Raji (cell line): ENCODE measurements at regions not wholly inside any gene's neighbourhood (a gene's known extent, or its start where the extent isn't known, plus 50 kb on each side); places are given as distances from the start of the nearest gene placed in this dataset.

Experiments used
- POLR2A ChIP-seq: IDR thresholded peaks from 2 replicates; pipeline ENCODE4 v1.6.1; 2011; ENCODE audit warnings: low read depth, low read length, control low read depth; ENCODE audit not compliant: insufficient read depth

DNA sequence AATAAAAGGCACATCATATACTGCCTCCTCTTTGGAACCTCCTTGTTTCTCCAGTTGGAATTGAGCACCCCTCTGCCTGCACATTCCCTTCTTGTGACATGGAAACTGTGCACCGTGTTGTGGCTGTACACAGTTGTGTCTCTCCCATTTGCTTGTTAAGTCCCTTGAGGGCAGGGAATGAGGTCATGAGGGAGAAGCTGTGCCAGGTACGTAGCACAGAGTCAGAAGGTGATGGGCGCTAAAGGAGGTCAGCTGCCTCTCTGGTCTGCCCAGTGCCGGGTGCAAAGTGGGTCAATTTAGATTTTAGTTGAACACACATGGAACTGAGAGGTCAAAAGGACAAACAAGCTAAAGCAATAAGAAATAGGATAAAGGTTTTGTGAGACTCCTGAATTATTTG, 124.4 kb downstream of the FAM43A start:
- TF ChIP-seq POLR2A = no peak

DNA sequence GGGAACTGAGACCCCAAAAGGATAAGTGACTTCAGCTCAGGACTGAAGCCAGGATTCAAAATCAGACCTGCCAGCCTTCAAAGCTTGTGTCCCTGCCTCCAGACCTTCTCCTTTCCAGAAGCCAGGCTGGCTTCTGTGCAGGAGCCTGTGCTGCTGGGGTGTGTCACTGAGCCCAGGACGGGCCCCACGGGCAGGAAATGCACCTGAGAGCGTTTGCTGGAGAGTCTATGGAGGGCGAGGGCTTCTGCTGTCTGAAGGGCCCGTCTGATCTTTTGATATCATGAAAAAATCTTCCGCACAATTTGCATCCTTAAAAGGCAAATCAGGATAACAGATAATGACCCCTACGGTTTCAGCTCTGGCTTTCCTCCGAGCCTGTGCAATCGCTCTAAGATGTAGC, 125.4 kb downstream of the FAM43A start:
- TF ChIP-seq POLR2A = no peak

GRCh38 chr3:194812176-194812575, 126.5 kb downstream of the FAM43A start:
- no peak for TF ChIP-seq POLR2A

GRCh38 chr3:194814878-194815357, 129.2 kb downstream of the FAM43A start:
- TF ChIP-seq POLR2A = no peak

DNA sequence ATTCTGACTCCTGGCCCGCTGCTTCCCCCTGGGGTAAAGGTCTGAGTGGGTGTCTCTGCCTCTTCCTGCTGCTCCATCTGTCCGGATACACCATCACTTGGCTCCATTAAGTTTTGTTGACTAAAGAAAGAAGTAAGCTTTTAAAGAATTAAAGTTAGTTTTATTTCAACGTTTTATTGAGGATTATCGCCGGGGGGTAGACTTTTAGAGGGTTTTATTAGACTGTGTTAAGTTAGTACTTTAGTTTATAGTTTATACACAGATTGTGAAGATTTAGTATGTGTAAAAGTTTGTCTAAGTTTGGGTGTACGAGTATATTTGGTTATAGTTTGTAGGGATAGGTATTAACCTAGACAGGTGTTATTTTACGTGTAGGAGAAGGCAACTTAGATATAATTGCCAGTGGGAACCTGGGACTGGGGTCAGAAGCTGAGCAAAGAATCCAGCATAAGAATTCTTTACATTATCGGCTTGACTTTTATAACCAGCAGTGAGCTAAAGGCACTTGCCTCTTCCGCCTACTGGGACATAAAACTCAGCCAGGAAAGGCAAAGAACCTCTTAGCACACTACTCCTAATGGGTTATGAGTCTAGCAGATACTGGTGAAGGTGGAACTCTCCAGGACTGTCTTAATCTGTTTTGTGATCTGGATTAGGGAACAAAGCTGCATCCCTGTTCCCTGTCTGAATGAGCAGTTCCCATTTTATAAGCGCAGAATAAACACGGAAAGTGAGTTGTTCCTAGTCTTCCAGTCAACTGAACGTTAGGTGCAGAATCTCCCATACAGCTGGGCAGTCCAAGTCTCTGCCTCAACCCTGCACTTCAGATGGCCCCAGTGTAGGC, 131.3 kb downstream of the FAM43A start:
- TF ChIP-seq POLR2A = no peak

DNA sequence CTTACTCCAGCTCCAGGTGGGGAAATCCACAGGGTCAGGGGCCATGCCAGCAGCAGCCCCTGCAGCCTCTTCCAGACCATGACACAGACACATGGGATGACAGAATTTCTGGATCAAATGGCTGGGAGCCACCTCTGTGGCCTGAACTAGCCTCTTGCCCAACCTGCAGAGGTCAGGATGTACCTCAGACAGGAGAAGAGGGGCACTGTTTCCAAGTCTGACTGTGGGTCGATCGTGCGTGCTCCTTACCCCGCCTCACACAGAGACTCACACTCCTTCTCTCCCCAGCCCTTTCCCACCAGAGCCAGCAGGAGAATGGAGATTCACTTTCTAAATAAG, 131.9 kb downstream of the FAM43A start:
- no peak for TF ChIP-seq POLR2A

DNA sequence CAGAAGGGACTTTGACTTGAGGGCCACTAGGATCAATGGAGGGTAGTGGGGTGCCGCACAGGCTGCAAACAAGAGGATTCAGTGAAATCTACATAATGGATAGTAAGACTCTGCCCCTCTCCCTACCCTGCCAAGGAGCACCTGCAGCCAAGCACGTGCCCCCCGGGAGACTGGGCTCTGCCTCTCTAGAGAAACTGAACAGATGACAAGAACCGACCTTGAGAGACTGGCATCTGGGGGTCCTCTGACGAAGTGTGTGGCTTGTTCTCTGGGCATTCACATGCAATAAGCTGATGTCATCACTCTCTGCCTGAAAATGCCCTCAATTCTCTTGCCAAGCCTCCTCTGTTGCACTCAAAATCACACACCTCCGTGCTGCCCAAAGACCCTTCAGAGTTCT, 132.3 kb downstream of the FAM43A start:
- TF ChIP-seq POLR2A = no peak

DNA sequence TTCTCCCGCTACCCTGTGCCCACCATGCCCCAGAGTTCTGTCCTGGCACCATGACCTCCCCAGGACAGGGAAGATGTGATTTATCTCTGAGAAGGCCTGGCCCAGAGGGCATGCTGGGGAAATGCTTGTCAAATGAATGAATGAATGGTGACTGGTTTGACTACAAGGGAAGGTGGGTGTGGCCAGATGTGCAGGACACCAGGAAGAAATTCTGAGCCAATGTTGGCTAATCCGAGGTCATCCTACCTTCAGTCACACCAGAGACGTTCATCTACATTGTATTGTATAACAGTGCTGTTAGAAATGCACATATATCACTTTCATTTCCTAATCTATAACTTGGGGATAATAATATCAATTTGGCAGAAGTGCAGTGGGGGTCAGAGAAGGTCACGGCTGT, 138.4 kb downstream of the FAM43A start:
- TF ChIP-seq POLR2A = no peak

- no peak for TF ChIP-seq POLR2A
Observed at GRCh38 chr3:194824701-194825111, 139.0 kb downstream of the FAM43A start.

DNA sequence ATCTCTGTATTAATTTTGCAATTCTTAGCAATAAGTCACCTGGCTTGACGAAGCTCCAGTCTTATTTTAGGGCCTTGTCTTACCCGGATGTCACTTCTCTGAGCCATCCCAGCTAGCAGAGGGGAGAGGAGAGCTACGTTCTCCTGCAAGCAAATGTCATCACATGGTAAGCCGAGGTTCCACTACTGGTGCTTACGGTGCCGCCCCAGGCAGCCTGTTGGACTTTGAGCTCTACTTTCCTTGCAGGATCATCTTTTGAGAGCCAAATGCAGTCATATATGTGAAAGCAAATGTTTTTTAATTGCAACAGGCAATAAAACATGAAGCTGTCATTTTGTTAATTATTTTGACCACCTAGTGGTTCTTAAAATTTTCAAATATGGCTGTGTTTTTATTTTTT, 140.9 kb downstream of the FAM43A start:
- TF ChIP-seq POLR2A = no peak

- TF ChIP-seq POLR2A = no peak
Observed at GRCh38 chr3:194827486-194827885, 141.8 kb downstream of the FAM43A start.

GRCh38 chr3:194828116-194828515, 142.4 kb downstream of the FAM43A start:
- TF ChIP-seq POLR2A = no peak

- no peak for TF ChIP-seq POLR2A
Observed at GRCh38 chr3:194828926-194829325, 143.2 kb downstream of the FAM43A start.

GRCh38 chr3:194830401-194830800, 144.7 kb downstream of the FAM43A start:
- TF ChIP-seq POLR2A = no peak

GRCh38 chr3:194830978-194831377, 145.3 kb downstream of the FAM43A start:
- no peak for TF ChIP-seq POLR2A

GRCh38 chr3:194832346-194833104, 146.8 kb downstream of the FAM43A start:
- TF ChIP-seq POLR2A = no peak
